T-helper 17 cell (primary cell): ENCODE measurements at regions not wholly inside any gene's neighbourhood (a gene's known extent, or its start where the extent isn't known, plus 50 kb on each side); places are given as distances from the start of the nearest gene placed in this dataset.

Experiments used
- ATAC-seq: fragments of 150-1000 bp; cut with Tn5 transposase; 2 replicates; pipeline ENCODE4 v1.10.0; 2021; ENCODE audit warnings: mild to moderate bottlenecking, moderate library complexity
- DNase-seq, 3 donors: peaks; one replicate each; pipeline versions ENCODE4 v3.0.0 to v3.0.0-alpha.2; 2020 to 2021
- H3K9me3 ChIP-seq: one replicate; pipeline ENCODE4 v1.7.0; 2013; ENCODE audit warnings: low read length, mild to moderate bottlenecking; ENCODE audit not compliant: control insufficient read depth, poor library complexity, severe bottlenecking
- H3K27ac Mint-ChIP-seq: one replicate; pipeline ENCODE4 v1.8.0; 2022; ENCODE audit warnings: mild to moderate bottlenecking, moderate library complexity, mixed read lengths
- H3K27me3 Mint-ChIP-seq: one replicate; pipeline ENCODE4 v1.8.0; 2022; ENCODE audit warnings: mixed read lengths
- H3K36me3 Mint-ChIP-seq: one replicate; pipeline ENCODE4 v1.8.0; 2022; ENCODE audit warnings: low read depth, mixed read lengths
- H3K4me1 Mint-ChIP-seq: one replicate; pipeline ENCODE4 v1.8.0; 2022; ENCODE audit warnings: mild to moderate bottlenecking, mixed read lengths
- H3K4me3 Mint-ChIP-seq: one replicate; pipeline ENCODE4 v1.8.0; 2022; ENCODE audit warnings: mild to moderate bottlenecking, moderate library complexity, mixed read lengths

DNA sequence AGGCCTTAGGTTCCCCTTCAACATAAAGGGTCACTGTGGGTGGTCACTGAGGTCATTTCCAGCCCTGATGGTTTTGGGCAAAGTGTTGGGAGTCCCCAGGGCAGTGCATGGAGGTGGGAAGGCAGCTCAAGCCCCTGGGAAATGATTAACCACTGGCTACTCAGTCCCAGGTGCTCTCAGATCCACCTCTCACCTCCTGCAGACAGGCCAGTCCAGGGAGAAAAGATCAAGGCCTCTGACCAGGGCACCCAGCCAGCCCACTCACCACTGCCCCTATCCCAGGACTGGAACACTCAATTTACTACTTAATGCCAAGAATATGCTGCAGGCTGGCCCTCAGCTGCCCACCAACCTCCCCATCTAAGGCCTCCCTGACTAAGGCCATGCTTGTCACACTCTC lies 1307.9 kb downstream of the UQCRFS1 start:
- ATAC-seq (no peak), DNase-seq (no peak)
- Mint-ChIP-seq H3K36me3 (no peaks in the 10 kb centered on the region), H3K27me3 (no peaks in the 10 kb centered on the region), H3K4me1 (no peaks in the 10 kb centered on the region), H3K27ac (no peak overlapping the region), H3K4me3 (no peak overlapping the region)
- no peaks in the 10 kb centered on the region for H3K9me3 ChIP-seq

DNA sequence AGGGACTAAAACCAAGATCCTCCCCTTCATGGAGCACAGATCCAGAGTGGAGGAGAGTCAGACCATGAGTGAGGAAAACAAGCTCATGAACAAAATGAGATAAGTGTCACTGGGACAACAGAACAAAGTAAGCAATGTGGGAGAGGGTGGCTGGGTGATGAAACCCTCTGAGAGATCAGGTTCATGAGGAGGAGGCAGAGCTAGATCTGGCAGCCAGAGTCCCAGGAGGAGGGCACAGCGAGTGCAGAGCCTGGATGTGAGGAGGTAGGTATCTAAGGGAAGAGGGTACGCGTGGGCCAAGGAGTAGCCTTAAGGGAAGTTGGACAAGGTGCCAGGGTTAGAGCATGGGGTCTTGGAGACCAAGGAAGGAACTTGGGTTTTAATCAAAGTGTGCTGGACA lies 1311.9 kb downstream of the UQCRFS1 start:
- ATAC-seq, result no peak
- no peaks in the 10 kb centered on the region for H3K4me1 Mint-ChIP-seq
- no peaks in the 10 kb centered on the region for H3K9me3 ChIP-seq
- DNase-seq, result no peak
- no peaks in the 10 kb centered on the region for H3K36me3 Mint-ChIP-seq
- no peak overlapping the region for H3K27ac Mint-ChIP-seq
- H3K27me3 Mint-ChIP-seq, result no peaks in the 10 kb centered on the region
- no peak overlapping the region for H3K4me3 Mint-ChIP-seq

DNA sequence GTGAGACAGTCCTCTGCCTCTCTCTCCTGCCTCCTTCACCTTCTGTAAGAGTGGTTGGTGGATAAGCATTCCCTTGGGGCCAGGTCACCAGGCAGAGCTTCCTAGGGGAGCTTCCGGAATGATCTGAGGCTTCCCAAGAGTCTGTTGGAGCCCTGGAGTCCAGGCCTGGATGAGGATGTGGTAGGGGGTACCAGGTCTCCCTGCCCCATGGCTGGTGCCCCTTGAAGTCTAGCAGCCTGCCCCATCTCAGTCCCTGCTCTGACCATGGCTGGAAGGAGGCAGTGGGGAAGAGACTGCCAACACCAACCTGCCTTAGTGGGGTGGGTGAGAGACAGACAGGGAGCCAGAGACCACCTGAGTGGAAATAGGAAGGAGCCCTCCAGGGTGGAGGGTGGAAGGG lies 1316.9 kb downstream of the UQCRFS1 start:
- Mint-ChIP-seq H3K4me3 (no peak overlapping the region), H3K27ac (no peak overlapping the region), H3K36me3 (no peaks in the 10 kb centered on the region), H3K27me3 (no peaks in the 10 kb centered on the region), H3K4me1 (no peaks in the 10 kb centered on the region)
- DNase-seq, result no peak
- no peak for ATAC-seq
- no peaks in the 10 kb centered on the region for H3K9me3 ChIP-seq

DNA sequence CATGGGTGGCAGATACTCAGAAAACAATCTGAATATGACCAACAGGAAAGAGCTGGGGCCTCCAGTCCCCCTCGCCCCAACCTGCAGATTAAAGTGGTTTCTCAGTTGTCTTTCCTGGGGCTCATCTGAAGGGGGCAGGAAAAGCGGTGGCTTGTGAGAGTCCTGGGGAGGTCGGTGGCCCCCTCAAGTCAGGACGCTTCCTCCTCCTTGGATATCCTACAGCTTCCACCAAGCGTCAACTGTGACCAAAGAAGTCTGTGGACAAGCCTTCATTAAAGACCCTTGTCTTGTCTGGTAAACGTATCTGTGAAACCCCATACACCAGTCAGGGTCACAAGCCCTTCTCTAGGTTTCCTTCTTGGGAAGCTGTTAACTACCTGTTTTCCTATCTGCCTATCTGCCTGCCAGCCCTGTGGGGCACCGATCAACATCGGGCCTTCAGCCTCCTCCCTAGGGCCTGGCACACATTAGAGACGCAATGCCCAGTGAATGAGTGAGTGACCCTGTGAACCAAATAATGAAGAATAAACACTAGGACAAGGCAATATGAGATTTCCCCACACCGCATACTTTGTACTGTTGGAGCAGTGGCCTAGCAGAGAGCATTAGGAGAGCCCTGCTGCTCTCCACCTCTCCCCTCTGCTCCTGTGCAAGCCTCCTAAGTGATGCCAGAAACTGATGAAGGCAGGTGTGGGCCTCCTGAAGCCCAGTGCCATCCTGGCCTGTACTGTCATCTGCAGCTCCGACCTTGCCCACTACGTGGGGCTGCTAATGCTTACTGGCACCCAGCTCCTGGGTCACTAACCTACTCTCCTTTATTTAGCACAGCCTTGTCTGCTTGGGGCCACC lies 1317.8 kb downstream of the UQCRFS1 start:
- no peak for DNase-seq
- ATAC-seq, result no peak
- no peaks in the 10 kb centered on the region for H3K36me3 Mint-ChIP-seq
- H3K4me3 Mint-ChIP-seq, result no peak overlapping the region
- H3K9me3 ChIP-seq, result no peaks in the 10 kb centered on the region
- no peak overlapping the region for H3K27ac Mint-ChIP-seq
- H3K27me3 Mint-ChIP-seq, result no peaks in the 10 kb centered on the region
- H3K4me1 Mint-ChIP-seq, result no peaks in the 10 kb centered on the region

DNA sequence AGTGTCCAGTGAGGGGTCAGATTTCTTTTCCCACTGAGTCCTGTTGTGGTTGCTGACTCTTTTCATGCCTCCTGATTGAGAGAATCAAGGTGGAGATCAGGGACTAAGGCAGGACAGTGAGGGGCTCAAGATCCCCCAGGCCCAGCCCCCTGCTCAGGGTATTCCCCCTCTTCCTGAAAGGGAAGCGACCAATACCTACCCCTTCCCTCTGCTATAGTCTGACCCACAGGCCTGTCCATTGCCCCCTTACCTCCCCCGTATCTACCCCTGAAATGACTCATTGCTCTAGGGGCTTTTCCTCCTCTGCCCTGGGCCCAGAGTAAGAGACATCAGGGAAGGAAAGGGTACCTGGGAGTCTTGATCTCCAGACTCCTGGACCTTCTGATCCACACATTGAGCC lies 1320.5 kb downstream of the UQCRFS1 start:
- Mint-ChIP-seq H3K27ac (no peak overlapping the region), H3K27me3 (no peaks in the 10 kb centered on the region), H3K36me3 (no peaks in the 10 kb centered on the region), H3K4me3 (no peak overlapping the region), H3K4me1 (no peaks in the 10 kb centered on the region)
- no peak for ATAC-seq
- DNase-seq, result no peak
- peaks cover 6% of the 10 kb centered on the region for H3K9me3 ChIP-seq

DNA sequence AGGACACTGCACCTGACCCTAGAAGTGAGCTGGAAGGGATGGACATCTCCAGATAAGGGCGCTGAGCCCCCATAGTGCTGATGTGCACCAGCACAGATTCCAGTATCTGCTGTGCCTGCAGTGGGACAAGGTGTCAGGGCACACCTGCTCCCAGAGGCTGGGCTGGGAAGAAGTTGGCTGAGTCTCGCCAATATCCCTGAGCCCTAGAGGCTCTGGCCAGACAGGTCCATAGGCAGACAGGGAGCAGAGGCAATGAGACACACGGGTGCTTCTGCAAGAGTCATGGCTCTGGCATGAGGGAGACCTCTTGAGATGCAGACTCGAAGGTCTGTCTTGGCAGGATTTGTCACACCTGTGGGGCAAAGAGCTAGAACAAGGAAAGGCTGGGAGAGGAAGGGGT lies 1321.5 kb downstream of the UQCRFS1 start:
- H3K9me3 ChIP-seq, result peaks cover 6% of the 10 kb centered on the region
- Mint-ChIP-seq H3K4me1 (no peaks in the 10 kb centered on the region), H3K4me3 (no peak overlapping the region), H3K36me3 (no peaks in the 10 kb centered on the region), H3K27me3 (no peaks in the 10 kb centered on the region), H3K27ac (no peak overlapping the region)
- DNase-seq (no peak), ATAC-seq (no peak)

DNA sequence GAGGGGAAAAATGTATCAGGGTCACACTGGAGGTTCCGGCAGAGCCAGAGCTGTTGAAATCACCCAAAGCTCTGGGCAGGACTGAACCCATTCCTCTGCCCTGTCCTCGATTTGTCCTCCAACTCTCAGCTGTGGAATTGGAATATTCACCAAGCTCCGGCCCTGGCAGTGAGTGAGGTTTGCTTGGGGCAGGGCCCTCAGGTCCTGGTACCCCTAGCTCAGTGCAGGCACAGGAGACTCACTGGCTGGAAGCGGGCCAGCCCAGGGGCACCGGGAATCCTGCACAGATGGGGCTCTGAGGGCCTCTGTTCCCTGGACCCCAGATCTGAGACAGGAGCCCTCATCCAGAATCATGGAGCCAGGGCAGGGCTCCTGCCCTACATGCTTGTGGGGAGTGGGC lies 1322.3 kb downstream of the UQCRFS1 start:
- Mint-ChIP-seq H3K4me3 (no peak overlapping the region), H3K27ac (no peak overlapping the region), H3K4me1 (no peaks in the 10 kb centered on the region), H3K36me3 (no peaks in the 10 kb centered on the region), H3K27me3 (no peaks in the 10 kb centered on the region)
- DNase-seq, result no peak
- peaks cover 6% of the 10 kb centered on the region for H3K9me3 ChIP-seq
- ATAC-seq, result no peak

DNA sequence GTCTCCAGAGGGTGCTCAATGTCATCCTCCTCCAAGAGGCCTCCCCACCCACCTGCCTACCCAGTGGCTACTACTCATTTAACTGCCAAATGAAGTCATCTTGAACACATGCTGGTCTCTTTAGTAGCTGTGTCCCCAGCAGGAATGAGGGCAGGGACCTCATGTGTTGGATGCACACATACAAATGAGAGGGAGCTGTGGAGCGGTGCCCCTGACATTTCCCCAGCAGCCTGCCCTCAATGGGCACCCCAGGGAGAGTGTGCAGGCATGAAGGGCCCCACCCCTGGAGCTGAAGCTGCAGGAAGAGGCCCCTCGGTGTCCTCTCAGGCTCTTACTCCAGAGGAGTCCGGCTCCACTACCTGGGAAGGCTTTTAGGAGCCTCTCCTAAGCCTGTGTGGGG lies 1322.7 kb downstream of the UQCRFS1 start:
- no peak overlapping the region for H3K4me3 Mint-ChIP-seq
- no peaks in the 10 kb centered on the region for H3K36me3 Mint-ChIP-seq
- peaks cover 6% of the 10 kb centered on the region for H3K9me3 ChIP-seq
- no peak for ATAC-seq
- H3K27me3 Mint-ChIP-seq, result no peaks in the 10 kb centered on the region
- no peaks in the 10 kb centered on the region for H3K4me1 Mint-ChIP-seq
- H3K27ac Mint-ChIP-seq, result no peak overlapping the region
- no peak for DNase-seq

DNA sequence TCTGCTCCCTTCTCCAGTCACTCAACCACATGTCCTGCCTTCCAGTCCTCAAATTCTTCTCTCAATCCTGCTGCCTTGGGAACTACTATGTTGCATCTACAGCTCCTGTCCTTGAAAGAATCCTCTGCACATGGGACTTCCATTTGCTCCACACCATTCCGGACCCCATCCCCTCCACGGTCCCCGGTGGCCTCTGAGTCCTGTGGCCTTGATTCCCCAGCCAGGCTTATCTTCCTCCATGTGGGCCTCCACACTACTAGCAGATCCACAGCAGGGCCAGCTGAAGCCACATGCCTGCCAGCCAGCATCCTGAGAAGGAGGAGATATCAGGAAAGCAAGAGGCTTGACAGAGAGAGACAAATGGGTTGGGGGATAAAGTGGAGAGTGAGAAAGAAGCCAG lies 1323.8 kb downstream of the UQCRFS1 start:
- peaks cover 6% of the 10 kb centered on the region for H3K9me3 ChIP-seq
- ATAC-seq, result no peak
- no peaks in the 10 kb centered on the region for H3K27me3 Mint-ChIP-seq
- no peaks in the 10 kb centered on the region for H3K36me3 Mint-ChIP-seq
- no peak overlapping the region for H3K27ac Mint-ChIP-seq
- no peak for DNase-seq
- no peak overlapping the region for H3K4me3 Mint-ChIP-seq
- H3K4me1 Mint-ChIP-seq, result no peaks in the 10 kb centered on the region

DNA sequence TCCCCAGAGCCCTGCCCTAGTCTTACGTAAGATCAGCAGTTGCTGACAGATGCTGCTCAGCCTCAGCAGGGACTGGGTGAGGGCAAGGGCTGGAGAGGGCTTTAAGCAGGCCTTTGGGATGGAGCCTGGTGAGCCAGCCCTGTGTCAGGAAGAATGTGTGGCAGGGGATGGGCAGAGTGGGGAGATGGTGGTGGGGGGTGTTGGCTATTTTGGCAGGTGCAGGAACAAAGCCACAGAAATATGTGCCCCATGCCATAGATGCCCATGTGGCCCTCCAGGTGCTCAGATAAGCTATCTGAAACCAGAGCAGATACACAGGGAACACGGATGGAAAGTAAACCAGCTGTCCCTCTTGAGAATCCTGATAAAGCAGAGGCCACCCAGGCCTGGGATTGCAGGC lies 1325.0 kb downstream of the UQCRFS1 start:
- Mint-ChIP-seq H3K27ac (no peak overlapping the region), H3K36me3 (no peaks in the 10 kb centered on the region), H3K27me3 (no peaks in the 10 kb centered on the region), H3K4me3 (no peak overlapping the region), H3K4me1 (no peaks in the 10 kb centered on the region)
- peaks cover 6% of the 10 kb centered on the region for H3K9me3 ChIP-seq
- ATAC-seq (no peak), DNase-seq (no peak)

DNA sequence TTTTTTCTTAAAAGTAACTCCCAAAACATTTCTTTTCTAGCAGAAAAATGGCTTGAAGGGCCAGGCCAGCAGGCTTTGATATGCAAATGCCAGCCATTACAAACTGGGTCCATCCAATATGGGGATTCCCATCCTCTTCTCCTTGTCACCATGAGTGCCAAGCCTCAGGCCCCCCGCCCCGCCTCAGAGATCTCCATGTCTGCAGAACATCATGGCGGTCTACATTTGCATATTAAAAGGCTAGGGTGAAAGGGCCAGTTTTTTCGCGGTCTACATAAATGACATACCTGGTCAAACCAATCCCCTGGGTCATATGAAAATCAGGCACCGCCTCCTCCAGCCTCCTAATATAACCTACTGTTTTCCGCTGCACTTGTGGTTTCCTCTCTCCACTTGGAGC lies 1327.6 kb downstream of the UQCRFS1 start:
- Mint-ChIP-seq H3K27me3 (no peaks in the 10 kb centered on the region), H3K4me3 (no peak overlapping the region), H3K4me1 (no peaks in the 10 kb centered on the region), H3K36me3 (no peaks in the 10 kb centered on the region), H3K27ac (no peak overlapping the region)
- ATAC-seq (no peak), DNase-seq (no peak)
- H3K9me3 ChIP-seq, result peaks cover 6% of the 10 kb centered on the region

DNA sequence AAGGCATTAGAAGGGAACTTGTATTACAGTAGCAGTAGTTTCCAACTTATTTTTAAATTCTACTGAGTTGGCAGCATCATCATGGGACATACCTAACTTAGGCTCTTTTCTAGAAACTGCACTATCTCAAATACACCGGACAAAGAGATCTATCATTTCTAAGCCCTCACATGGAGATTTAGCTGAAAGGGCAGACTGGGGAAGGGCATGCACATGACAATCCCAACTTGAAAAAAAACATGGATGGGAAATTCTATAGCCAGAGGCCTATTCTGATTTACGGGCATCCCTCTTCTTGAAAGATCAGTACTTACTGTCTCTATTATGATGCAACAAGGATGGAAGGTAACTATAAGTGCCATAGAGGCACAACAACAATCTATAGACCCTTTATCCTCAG lies 1328.6 kb downstream of the UQCRFS1 start:
- Mint-ChIP-seq H3K36me3 (no peaks in the 10 kb centered on the region), H3K4me3 (no peak overlapping the region), H3K27me3 (no peaks in the 10 kb centered on the region), H3K27ac (no peak overlapping the region), H3K4me1 (no peaks in the 10 kb centered on the region)
- ATAC-seq (no peak), DNase-seq (no peak)
- peaks cover 2% of the 10 kb centered on the region for H3K9me3 ChIP-seq

DNA sequence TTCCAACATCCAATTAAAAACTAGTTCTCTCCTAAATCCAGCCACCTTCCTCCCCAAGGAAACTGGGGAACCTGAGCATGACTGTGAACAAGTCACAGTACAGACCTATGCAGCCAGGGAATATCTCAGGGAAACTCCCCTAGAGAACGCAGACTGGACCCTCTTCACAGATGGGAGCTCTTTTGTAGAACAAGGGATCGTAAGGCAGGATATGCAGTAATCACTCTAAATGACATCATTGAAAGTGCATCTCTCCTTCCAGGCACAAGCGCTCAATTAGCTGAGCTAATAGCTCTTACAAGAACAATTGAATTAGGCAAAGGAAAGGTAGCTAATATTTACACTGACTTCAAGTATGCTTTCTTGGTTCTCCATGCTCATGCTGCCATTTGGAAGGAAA lies 1331.7 kb downstream of the UQCRFS1 start:
- DNase-seq (no peak), ATAC-seq (no peak)
- Mint-ChIP-seq H3K4me3 (no peak overlapping the region), H3K36me3 (no peaks in the 10 kb centered on the region), H3K27ac (no peak overlapping the region), H3K4me1 (no peaks in the 10 kb centered on the region), H3K27me3 (no peaks in the 10 kb centered on the region)
- H3K9me3 ChIP-seq, result no peaks in the 10 kb centered on the region

DNA sequence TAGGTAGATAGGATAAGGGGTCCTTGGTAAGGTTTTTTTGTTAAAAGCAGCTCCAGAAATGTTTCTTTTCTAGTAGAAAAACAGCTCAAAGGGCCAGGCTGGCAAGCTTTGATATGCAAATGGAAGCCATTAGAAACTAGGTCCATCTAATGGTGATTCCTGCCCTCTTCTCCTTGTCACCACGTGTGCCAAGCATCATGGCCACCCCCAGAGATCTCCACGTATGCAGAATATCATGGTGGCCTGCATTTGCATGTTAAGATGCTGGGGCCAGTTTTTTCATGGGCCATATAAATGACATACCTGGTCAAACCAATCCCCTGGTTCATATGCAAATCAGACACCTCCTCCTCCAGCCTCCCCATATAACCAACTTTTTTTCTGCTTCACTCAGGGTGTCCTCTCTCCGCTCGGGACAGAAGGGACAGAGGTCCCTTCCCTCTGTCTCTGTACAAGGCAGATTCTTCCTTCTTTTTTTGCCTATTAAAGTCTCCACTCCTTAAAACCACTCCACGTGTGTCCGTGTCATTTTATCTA lies 1335.9 kb downstream of the UQCRFS1 start:
- H3K36me3 Mint-ChIP-seq, result no peaks in the 10 kb centered on the region
- no peaks in the 10 kb centered on the region for H3K27me3 Mint-ChIP-seq
- H3K4me1 Mint-ChIP-seq, result no peaks in the 10 kb centered on the region
- H3K9me3 ChIP-seq, result no peaks in the 10 kb centered on the region
- no peak overlapping the region for H3K27ac Mint-ChIP-seq
- no peak overlapping the region for H3K4me3 Mint-ChIP-seq
- ATAC-seq (no peak), DNase-seq (no peak)
